GM12873 (cell line): ENCODE measurements at regions not wholly inside any gene's neighbourhood (a gene's known extent, or its start where the extent isn't known, plus 50 kb on each side); places are given as distances from the start of the nearest gene placed in this dataset.

Experiments used
- CTCF ChIP-seq: IDR thresholded peaks from 2 replicates; pipeline ENCODE4 v1.5.1; 2012; ENCODE audit warnings: low read depth, mild to moderate bottlenecking, moderate library complexity, low read length, control low read depth; ENCODE audit not compliant: insufficient read depth; ENCODE audit errors: missing control alignments

- no peak for TF ChIP-seq CTCF
These were observed 312.8 kb upstream of the RGS6 start for GRCh38 chr14:71619472-71619871.

GRCh38 chr14:71620401-71620800, 311.8 kb upstream of the RGS6 start:
- no peak for TF ChIP-seq CTCF

- no peak for TF ChIP-seq CTCF
These were observed 311.0 kb upstream of the RGS6 start for GRCh38 chr14:71621276-71621675.

- TF ChIP-seq CTCF, result no peak
These were observed 310.1 kb upstream of the RGS6 start for GRCh38 chr14:71621980-71622605.

- no peak for TF ChIP-seq CTCF
These were observed 308.3 kb upstream of the RGS6 start for GRCh38 chr14:71623939-71624338.

GRCh38 chr14:71625175-71625574, 307.1 kb upstream of the RGS6 start:
- no peak for TF ChIP-seq CTCF

- no peak for TF ChIP-seq CTCF
These were observed 306.1 kb upstream of the RGS6 start for GRCh38 chr14:71625891-71626701.
